Mesendoderm (in vitro differentiated cells): ENCODE measurements at regions not wholly inside any gene's neighbourhood (a gene's known extent, or its start where the extent isn't known, plus 50 kb on each side); places are given as distances from the start of the nearest gene placed in this dataset.

Source experiments
- DNase-seq: peaks from one replicate; pipeline ENCODE4 v3.0.0; 2013
- H2AK5ac ChIP-seq: 2 replicates; pipeline ENCODE4 v1.6.1; 2013; ENCODE audit warnings: low read length, inconsistent platforms
- H2BK120ac ChIP-seq: 2 replicates; pipeline ENCODE4 v1.6.1; 2013; ENCODE audit warnings: low read depth, mild to moderate bottlenecking, low read length, moderate library complexity, mixed read lengths
- H2BK15ac ChIP-seq: replicated peaks from 2 replicates; pipeline ENCODE4 v1.6.1; 2013; ENCODE audit warnings: low read depth, mild to moderate bottlenecking, moderate library complexity
- H2BK5ac ChIP-seq: 2 replicates; pipeline ENCODE4 v1.6.1; 2013; ENCODE audit warnings: low read length, inconsistent platforms
- H3K18ac ChIP-seq: 2 replicates; pipeline ENCODE4 v1.6.1; 2013; ENCODE audit warnings: mild to moderate bottlenecking, low read length, mixed read lengths
- H3K23ac ChIP-seq: one replicate; pipeline ENCODE4 v1.6.1; 2013; ENCODE audit warnings: low read length
- H3K27ac ChIP-seq: 2 replicates; pipeline ENCODE4 v1.5.1; 2013; ENCODE audit warnings: low read depth, mild to moderate bottlenecking, inconsistent platforms, low read length, moderate library complexity
- H3K27me3 ChIP-seq: 2 replicates; pipeline ENCODE4 v1.6.1; 2013; ENCODE audit warnings: low read length, control low read depth, mild to moderate bottlenecking, inconsistent platforms; ENCODE audit not compliant: insufficient read depth, poor library complexity
- H3K36me3 ChIP-seq: 2 replicates; pipeline ENCODE4 v1.6.1; 2013; ENCODE audit warnings: low read length, inconsistent platforms; ENCODE audit not compliant: control insufficient read depth, insufficient read depth
- H3K4ac ChIP-seq: one replicate; pipeline ENCODE4 v1.6.1; 2013; ENCODE audit warnings: low read depth, mild to moderate bottlenecking, low read length, moderate library complexity
- H3K4me1 ChIP-seq: 2 replicates; pipeline ENCODE4 v1.6.1; 2013; ENCODE audit warnings: low read depth, low read length, inconsistent platforms; ENCODE audit not compliant: control insufficient read depth
- H3K4me2 ChIP-seq: 2 replicates; pipeline ENCODE4 v1.6.1; 2013; ENCODE audit warnings: low read length
- H3K4me3 ChIP-seq: 2 replicates; pipeline ENCODE4 v1.5.1; 2013; ENCODE audit warnings: mild to moderate bottlenecking, low read length
- H3K56ac ChIP-seq: one replicate; pipeline ENCODE4 v1.6.1; 2013; ENCODE audit warnings: low read length
- H3K79me1 ChIP-seq: 2 replicates; pipeline ENCODE4 v1.6.1; 2013; ENCODE audit warnings: low read length, inconsistent platforms
- H3K79me2 ChIP-seq: 2 replicates; pipeline ENCODE4 v1.6.1; 2013; ENCODE audit warnings: mild to moderate bottlenecking, low read length; ENCODE audit not compliant: control insufficient read depth, insufficient read depth
- H3K9ac ChIP-seq: 2 replicates; pipeline ENCODE4 v1.6.1; 2013; ENCODE audit warnings: low read length, inconsistent platforms
- H4K5ac ChIP-seq: one replicate; pipeline ENCODE4 v1.6.1; 2013; ENCODE audit warnings: low read length
- H4K8ac ChIP-seq: one replicate; pipeline ENCODE4 v1.6.1; 2013; ENCODE audit warnings: low read depth, mild to moderate bottlenecking, control low read depth, low read length, moderate library complexity
- WGBS: extraction: QIAGEN DNeasy Blood & Tissue Kit; methylation state at CpG from one replicate; pipeline ENCODE4 v1.1.7; 2013; ENCODE audit warnings: low lambda C conversion rate, missing lambda C conversion rate; ENCODE audit not compliant: insufficient coverage; ENCODE audit errors: extremely low coverage; 5-methylcytosine and 5-hydroxymethylcytosine counted together

DNA sequence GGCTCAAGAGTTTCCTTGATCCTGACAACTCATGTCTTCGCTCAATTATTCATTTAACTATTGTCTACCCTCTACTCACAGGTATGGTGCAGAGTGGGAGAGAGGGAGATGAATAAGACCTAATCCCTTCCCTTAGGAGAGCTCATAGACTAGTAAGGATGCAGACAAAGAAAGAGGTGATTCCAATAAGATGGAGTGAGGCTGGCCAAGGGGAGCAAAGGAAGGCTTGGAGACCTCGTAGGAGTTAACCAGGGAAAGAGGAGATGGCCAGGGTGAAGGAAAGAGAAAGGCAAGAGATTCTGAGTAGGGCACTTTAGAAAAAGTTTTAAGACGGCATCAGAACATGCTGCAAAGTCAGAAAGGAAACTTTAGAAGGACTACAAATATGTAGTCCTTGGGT, 588.5 kb downstream of the VRK1 start:
- Histone ChIP-seq H3K4me2 (no peak overlapping the region), H4K8ac (no peak overlapping the region), H3K4ac (no peak overlapping the region), H3K79me1 (no peaks in the 10 kb centered on the region), H3K36me3 (no peaks in the 10 kb centered on the region), H3K9ac (no peak overlapping the region), H3K27me3 (no peaks in the 10 kb centered on the region), H2AK5ac (no peak overlapping the region), H3K79me2 (no peaks in the 10 kb centered on the region), H3K4me1 (peaks cover 2% of the 10 kb centered on the region), H4K5ac (no peak overlapping the region), H2BK15ac (no peak overlapping the region), H3K27ac (no peak overlapping the region), H3K4me3 (no peak overlapping the region), H2BK5ac (no peak overlapping the region), H3K18ac (no peak overlapping the region), H2BK120ac (no peak overlapping the region), H3K23ac (no peak overlapping the region), H3K56ac (no peak overlapping the region)
- no CpG with 5 or more reads among the region's 3 CpGs for WGBS
- no peak for DNase-seq

DNA sequence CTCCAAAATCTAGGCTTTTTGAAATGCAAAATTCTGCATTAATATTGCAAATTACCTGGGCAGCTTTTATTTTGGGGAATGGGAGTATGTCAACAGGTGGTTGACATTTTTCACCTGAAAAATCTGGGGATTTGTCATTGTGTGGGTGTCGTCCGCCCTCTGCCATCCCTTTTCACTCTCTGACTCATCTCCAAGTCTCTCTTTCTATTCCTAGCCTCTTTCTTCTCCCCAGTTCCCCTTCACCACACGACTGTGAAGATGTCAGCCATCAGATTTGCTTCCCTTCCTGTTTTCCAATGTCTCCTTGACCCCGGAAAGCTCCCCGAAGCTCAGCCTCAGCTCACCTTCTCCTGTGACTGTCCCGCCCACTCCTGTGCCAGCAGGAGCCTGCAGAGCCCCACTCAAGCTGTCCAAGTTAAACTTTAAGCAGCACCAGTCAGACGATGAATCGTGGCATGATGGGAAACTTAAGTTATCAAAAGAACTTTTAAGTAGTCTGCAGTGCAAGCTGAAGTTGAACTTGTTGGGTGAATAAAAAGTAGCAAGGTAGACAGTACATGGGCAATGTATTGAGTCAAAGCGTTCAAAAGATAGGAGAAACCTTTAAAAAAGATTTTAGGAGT, 590.2 kb downstream of the VRK1 start:
- no peak overlapping the region for H3K18ac ChIP-seq

DNA sequence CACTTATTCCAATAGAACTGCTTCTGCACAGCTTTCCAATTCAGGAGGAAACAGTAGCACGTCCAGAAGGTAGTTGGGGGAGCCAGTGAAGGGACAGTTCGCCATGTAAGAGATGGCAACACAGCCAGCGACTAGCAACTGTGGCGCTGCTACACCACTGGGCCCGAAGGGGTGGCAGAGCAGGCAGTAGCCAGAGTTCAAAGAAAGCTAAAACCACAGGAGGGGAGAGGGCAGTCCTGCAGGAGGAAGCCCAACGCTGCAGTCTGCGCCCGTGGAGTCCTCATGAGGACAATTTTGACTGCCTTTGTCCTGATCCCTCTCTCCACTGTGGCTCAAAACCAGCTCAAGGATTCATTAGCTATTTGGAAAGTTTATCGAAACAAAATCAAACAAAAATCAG, 591.2 kb downstream of the VRK1 start:
- WGBS, result no CpG with 5 or more reads among the region's 9 CpGs
- Histone ChIP-seq H3K27ac (no peak overlapping the region), H3K23ac (no peak overlapping the region), H2BK120ac (no peak overlapping the region), H2AK5ac (no peak overlapping the region), H4K5ac (no peak overlapping the region), H3K4ac (no peak overlapping the region), H3K4me1 (no peaks in the 10 kb centered on the region), H3K4me2 (no peak overlapping the region), H3K79me2 (no peaks in the 10 kb centered on the region), H3K4me3 (no peak overlapping the region), H3K27me3 (no peaks in the 10 kb centered on the region), H3K79me1 (no peaks in the 10 kb centered on the region), H3K9ac (no peak overlapping the region), H3K36me3 (no peaks in the 10 kb centered on the region), H3K18ac (no peak overlapping the region), H4K8ac (no peak overlapping the region), H2BK15ac (no peak overlapping the region), H3K56ac (no peak overlapping the region), H2BK5ac (no peak overlapping the region)
- peak; percentile 9 for DNase-seq

More for the DNA sequence above, 590.2 kb downstream of the VRK1 start:
- H3K4me3 ChIP-seq, result no peak overlapping the region
- H3K27me3 ChIP-seq, result no peaks in the 10 kb centered on the region
- no peak overlapping the region for H3K27ac ChIP-seq
- no peak overlapping the region for H2BK120ac ChIP-seq
- no peaks in the 10 kb centered on the region for H3K36me3 ChIP-seq
- no peak overlapping the region for H3K9ac ChIP-seq
- no peak for DNase-seq
- no peak overlapping the region for H4K5ac ChIP-seq
- no peak overlapping the region for H3K56ac ChIP-seq
- H3K79me1 ChIP-seq, result no peaks in the 10 kb centered on the region
- no peak overlapping the region for H3K4ac ChIP-seq
- H3K23ac ChIP-seq, result no peak overlapping the region
- no peak overlapping the region for H2BK5ac ChIP-seq
- no CpG with 5 or more reads among the region's 9 CpGs for WGBS
- no peaks in the 10 kb centered on the region for H3K4me1 ChIP-seq
- no peak overlapping the region for H2AK5ac ChIP-seq
- no peak overlapping the region for H4K8ac ChIP-seq
- no peaks in the 10 kb centered on the region for H3K79me2 ChIP-seq
- no peak overlapping the region for H3K4me2 ChIP-seq
- no peak overlapping the region for H2BK15ac ChIP-seq

DNA sequence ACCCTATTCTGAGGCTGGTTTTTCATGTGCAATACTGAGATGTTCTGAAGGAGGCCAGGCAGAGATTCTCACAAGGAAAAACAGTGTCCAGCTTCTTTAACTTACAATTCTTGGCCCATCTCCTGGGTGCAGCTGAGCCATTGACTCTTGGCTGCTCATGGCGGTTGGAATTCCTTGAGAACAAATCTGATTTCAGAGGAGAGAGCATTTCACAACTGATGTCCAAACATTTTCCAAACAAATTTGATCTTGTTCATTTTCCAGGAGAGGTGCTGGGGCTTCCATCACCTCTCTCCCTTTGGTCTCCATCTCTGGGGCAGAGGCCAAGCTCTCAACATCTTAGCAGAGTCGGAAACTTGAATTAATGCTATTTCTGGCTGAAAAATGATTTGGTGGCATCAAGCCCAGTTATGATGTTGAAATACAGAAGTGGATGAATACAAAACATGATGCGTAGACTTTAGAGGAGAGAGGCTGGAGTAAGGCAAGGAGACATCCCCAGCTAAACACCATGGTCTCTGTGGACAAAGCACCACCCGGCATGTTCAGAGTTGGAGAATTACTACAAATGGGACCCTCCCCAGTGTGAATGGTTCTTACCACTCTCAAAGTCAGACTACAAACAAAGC, 593.0 kb downstream of the VRK1 start:
- DNase-seq, result no peak
- no peak overlapping the region for H2AK5ac ChIP-seq
- H3K79me2 ChIP-seq, result no peaks in the 10 kb centered on the region
- H3K27me3 ChIP-seq, result no peaks in the 10 kb centered on the region
- H3K4me1 ChIP-seq, result no peaks in the 10 kb centered on the region
- no peak overlapping the region for H2BK120ac ChIP-seq
- no peak overlapping the region for H3K18ac ChIP-seq
- H2BK5ac ChIP-seq, result no peak overlapping the region
- H4K5ac ChIP-seq, result no peak overlapping the region
- no peak overlapping the region for H3K4me2 ChIP-seq
- H3K23ac ChIP-seq, result no peak overlapping the region
- H3K27ac ChIP-seq, result no peak overlapping the region
- no peak overlapping the region for H3K56ac ChIP-seq
- H3K36me3 ChIP-seq, result no peaks in the 10 kb centered on the region
- H3K4me3 ChIP-seq, result no peak overlapping the region
- no peaks in the 10 kb centered on the region for H3K79me1 ChIP-seq
- H3K9ac ChIP-seq, result no peak overlapping the region
- no peak overlapping the region for H3K4ac ChIP-seq
- no peak overlapping the region for H4K8ac ChIP-seq
- H2BK15ac ChIP-seq, result no peak overlapping the region
- WGBS, result no CpG with 5 or more reads among the region's 4 CpGs

DNA sequence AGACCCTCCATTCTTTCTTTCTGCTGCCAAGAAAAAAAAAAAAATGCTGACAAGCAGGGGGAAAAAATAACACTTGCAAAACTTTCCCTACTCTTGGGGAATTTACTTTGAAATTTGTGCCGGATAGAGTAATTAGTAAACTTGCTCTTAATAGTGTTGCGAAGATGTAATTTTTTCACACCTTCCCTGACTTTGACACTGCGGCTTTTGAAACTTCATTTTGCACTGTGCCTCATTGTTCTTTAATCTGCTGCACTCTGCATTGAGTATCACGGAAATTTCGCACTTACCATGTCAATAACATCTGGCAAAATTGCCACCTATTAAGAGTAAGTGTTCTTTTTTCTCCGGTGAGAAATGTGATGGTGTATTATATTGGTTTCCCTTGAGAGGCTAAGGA, 596.1 kb downstream of the VRK1 start:
- WGBS, result no CpG with 5 or more reads among the region's 6 CpGs
- H3K23ac ChIP-seq, result no peak overlapping the region
- no peak overlapping the region for H3K27ac ChIP-seq
- no peak overlapping the region for H2BK120ac ChIP-seq
- H3K36me3 ChIP-seq, result no peaks in the 10 kb centered on the region
- no peak overlapping the region for H3K4me3 ChIP-seq
- H2BK15ac ChIP-seq, result no peak overlapping the region
- no peak overlapping the region for H3K56ac ChIP-seq
- no peak overlapping the region for H3K18ac ChIP-seq
- no peak overlapping the region for H2BK5ac ChIP-seq
- no peak overlapping the region for H4K5ac ChIP-seq
- H3K4me2 ChIP-seq, result no peak overlapping the region
- no peak for DNase-seq
- no peak overlapping the region for H2AK5ac ChIP-seq
- no peaks in the 10 kb centered on the region for H3K79me1 ChIP-seq
- no peak overlapping the region for H4K8ac ChIP-seq
- no peaks in the 10 kb centered on the region for H3K4me1 ChIP-seq
- no peaks in the 10 kb centered on the region for H3K79me2 ChIP-seq
- no peak overlapping the region for H3K4ac ChIP-seq
- no peaks in the 10 kb centered on the region for H3K27me3 ChIP-seq
- no peak overlapping the region for H3K9ac ChIP-seq

DNA sequence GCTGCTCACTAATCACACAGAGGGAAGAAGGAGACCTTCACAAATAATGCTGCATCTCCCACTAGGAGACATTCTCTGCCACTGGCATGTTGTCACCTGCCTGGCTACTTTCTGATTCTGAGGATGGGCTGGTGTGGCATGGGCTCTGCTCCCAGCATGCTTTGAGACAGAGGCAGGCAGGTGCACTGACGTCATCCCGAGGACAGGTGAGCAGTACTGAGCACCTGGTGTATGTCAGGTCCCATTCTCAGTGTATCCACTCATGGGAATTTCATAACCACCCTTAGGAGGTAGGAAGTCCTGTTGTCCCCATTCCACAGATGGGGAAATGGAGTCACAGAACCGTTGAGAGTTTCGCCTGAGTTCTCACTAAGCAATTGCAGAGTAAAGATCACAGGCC, 597.9 kb downstream of the VRK1 start:
- no peak overlapping the region for H3K4me3 ChIP-seq
- no peak overlapping the region for H3K4ac ChIP-seq
- no peaks in the 10 kb centered on the region for H3K79me2 ChIP-seq
- no peak overlapping the region for H3K56ac ChIP-seq
- H2AK5ac ChIP-seq, result no peak overlapping the region
- H3K27me3 ChIP-seq, result no peaks in the 10 kb centered on the region
- no peak overlapping the region for H2BK5ac ChIP-seq
- no peaks in the 10 kb centered on the region for H3K79me1 ChIP-seq
- H3K23ac ChIP-seq, result no peak overlapping the region
- DNase-seq, result no peak
- no peak overlapping the region for H2BK15ac ChIP-seq
- H4K8ac ChIP-seq, result no peak overlapping the region
- H3K27ac ChIP-seq, result no peak overlapping the region
- no peak overlapping the region for H3K4me2 ChIP-seq
- H3K36me3 ChIP-seq, result no peaks in the 10 kb centered on the region
- H3K9ac ChIP-seq, result no peak overlapping the region
- H3K4me1 ChIP-seq, result no peaks in the 10 kb centered on the region
- H3K18ac ChIP-seq, result no peak overlapping the region
- WGBS, result no CpG with 5 or more reads among the region's 4 CpGs
- H2BK120ac ChIP-seq, result no peak overlapping the region
- no peak overlapping the region for H4K5ac ChIP-seq
